ENCODE measurements at regions not wholly inside any gene's neighbourhood (a gene's known extent, or its start where the extent isn't known, plus 50 kb on each side); places are given as distances from the start of the nearest gene placed in this dataset.
A peak's percentile ranks its signal among the peaks of the same experiment; 100 is the strongest.

DNA sequence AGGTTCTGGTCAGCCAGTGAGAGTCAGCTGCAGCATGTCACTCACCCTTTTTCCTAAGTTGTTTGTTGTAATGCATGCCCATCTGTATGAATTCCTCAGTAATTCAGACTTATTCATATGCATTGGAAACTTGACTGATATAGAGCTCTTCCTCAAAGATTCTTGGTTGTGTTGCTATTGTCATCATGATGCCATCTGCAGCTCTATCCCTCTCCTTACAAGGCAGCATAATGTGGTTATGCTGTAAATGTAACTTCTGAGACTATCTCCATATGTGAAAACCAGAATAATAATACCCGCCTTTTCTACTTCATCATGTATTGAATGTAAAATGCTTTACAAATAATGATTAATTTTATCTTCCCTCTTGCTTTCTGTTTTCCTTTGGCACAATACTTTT is 252.6 kb upstream of the MTPN start:
- intact Hi-C loops (cut with DNase I, micrococcal nuclease) = no loop called here
- no peaks in the 10 kb centered on the region for H3K4me1 ChIP-seq (ENCODE audit: low read depth)
- H3K4me3 ChIP-seq = no peak overlapping the region
- ATAC-seq (no peak), DNase-seq (no peak)
- H3K9me3 ChIP-seq = peaks cover 14% of the 10 kb centered on the region
- no peaks in the 10 kb centered on the region for H3K36me3 ChIP-seq (ENCODE audit: low read depth)
- TF ChIP-seq, protein P1, sequence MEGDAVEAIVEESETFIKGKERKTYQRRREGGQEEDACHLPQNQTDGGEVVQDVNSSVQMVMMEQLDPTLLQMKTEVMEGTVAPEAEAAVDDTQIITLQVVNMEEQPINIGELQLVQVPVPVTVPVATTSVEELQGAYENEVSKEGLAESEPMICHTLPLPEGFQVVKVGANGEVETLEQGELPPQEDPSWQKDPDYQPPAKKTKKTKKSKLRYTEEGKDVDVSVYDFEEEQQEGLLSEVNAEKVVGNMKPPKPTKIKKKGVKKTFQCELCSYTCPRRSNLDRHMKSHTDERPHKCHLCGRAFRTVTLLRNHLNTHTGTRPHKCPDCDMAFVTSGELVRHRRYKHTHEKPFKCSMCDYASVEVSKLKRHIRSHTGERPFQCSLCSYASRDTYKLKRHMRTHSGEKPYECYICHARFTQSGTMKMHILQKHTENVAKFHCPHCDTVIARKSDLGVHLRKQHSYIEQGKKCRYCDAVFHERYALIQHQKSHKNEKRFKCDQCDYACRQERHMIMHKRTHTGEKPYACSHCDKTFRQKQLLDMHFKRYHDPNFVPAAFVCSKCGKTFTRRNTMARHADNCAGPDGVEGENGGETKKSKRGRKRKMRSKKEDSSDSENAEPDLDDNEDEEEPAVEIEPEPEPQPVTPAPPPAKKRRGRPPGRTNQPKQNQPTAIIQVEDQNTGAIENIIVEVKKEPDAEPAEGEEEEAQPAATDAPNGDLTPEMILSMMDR (IDR thresholded peaks at IDR 0.05) = no peak

DNA sequence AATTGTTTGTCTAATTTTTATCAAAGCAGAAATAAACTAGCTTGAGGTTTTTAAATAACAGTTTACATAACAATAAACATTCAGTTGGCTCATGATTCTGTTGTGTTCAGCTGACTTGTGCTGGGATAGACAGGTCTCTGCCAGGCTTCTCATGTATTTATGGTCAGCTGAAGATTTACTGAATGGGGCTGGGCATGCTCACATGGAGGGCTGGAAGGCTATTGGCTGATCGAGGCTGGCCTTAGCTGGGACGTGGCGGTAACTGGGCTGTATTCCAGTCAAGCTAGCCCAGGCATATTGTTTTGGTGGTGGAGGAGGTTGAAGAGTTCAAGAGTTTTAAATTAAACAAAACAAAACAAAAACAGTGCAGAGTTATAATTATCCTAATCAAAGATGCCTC is 251.0 kb upstream of the MTPN start:
- intact Hi-C loops (cut with DNase I, micrococcal nuclease) = no loop called here
- TF ChIP-seq, protein P1 (IDR thresholded peaks at IDR 0.05) = no peak

DNA sequence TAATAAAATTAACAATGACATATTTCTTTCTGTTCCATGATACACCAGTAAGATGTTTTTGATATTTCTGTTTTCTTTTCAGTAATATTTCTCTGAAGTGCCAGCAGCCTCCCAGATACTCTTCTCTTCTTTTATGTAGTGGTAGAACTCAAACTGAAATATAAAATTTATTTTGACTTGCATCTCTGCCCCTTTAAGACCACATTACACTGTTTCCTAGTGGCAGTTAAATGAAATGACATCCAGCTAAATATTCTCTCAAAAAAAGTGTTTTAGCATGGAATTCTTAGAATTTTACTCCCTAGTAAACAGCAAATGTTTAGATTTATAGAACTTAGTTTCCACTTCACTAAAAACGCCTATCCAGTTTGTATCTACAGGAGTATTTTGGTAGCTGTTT is 237.2 kb upstream of the MTPN start:
- TF ChIP-seq, protein P1 (IDR thresholded peaks at IDR 0.05) = no peak
- H3K4me1 ChIP-seq (ENCODE audit: low read depth) = no peaks in the 10 kb centered on the region
- H3K9me3 ChIP-seq = peaks cover 8% of the 10 kb centered on the region
- DNase-seq (no peak), ATAC-seq (no peak)
- intact Hi-C loops (cut with DNase I, micrococcal nuclease) = no loop called here
- H3K4me3 ChIP-seq = no peak overlapping the region
- no peaks in the 10 kb centered on the region for H3K36me3 ChIP-seq (ENCODE audit: low read depth)

More for the DNA sequence above, 251.0 kb upstream of the MTPN start:
- Histone ChIP-seq H3K36me3 (ENCODE audit: low read depth) (no peaks in the 10 kb centered on the region), H3K4me1 (ENCODE audit: low read depth) (no peaks in the 10 kb centered on the region), H3K4me3 (no peak overlapping the region), H3K9me3 (peaks cover 10% of the 10 kb centered on the region)
- DNase-seq = peak in 2 of 3 donors; percentile 2 to 24
- ATAC-seq = no peak

DNA sequence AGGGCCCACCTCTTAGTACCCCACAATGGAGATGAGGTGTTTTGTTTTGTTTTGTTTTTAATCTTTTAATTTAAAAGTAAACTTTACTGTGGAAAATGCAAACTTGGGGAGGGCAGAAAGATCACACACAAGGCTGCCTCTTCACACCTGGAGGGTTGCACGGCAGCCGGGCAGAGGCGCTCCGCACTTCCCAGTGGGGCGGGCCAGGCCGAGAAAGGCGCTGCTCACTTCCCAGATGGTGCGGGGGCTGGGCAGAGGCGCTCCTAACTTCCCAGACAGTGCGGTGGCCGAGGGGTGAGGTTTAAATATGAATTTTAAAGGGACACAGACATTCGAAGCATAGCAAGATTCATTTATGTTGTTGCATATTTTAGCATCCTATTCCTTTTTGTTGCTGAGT is 235.9 kb upstream of the MTPN start:
- intact Hi-C loops (cut with DNase I, micrococcal nuclease) = no loop called here

DNA sequence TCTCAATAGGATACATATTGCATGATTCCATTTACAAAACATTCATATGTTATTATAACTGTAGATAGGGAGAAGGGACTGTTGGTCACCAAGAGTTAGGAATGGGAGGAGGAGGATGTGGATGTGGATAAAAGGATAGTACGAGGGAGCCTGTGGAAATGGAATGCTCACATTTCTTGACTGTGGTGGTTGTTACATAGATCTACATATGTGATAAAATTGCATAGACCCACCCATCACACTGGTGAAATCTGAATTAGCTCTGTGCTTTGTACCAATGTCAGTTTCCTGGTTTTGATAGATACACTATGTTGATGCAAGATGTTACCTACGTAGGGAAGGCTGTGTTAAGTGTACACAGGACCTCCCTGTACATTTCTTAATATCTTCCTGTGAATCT is 233.5 kb upstream of the MTPN start:
- Histone ChIP-seq H3K9me3 (no peaks in the 10 kb centered on the region), H3K4me3 (no peak overlapping the region), H3K4me1 (ENCODE audit: low read depth) (no peaks in the 10 kb centered on the region), H3K36me3 (ENCODE audit: low read depth) (no peaks in the 10 kb centered on the region)
- ATAC-seq (no peak), DNase-seq (no peak)
- TF ChIP-seq, protein P1 (IDR thresholded peaks at IDR 0.05) = no peak
- intact Hi-C loops (cut with DNase I, micrococcal nuclease) = no loop called here

More for the DNA sequence above, 235.9 kb upstream of the MTPN start:
- TF ChIP-seq, protein P1 (IDR thresholded peaks at IDR 0.05) = no peak
- DNase-seq (no peak), ATAC-seq (no peak)
- H3K9me3 ChIP-seq = peaks cover 8% of the 10 kb centered on the region
- H3K36me3 ChIP-seq (ENCODE audit: low read depth) = no peaks in the 10 kb centered on the region
- no peaks in the 10 kb centered on the region for H3K4me1 ChIP-seq (ENCODE audit: low read depth)
- H3K4me3 ChIP-seq = no peak overlapping the region

DNA sequence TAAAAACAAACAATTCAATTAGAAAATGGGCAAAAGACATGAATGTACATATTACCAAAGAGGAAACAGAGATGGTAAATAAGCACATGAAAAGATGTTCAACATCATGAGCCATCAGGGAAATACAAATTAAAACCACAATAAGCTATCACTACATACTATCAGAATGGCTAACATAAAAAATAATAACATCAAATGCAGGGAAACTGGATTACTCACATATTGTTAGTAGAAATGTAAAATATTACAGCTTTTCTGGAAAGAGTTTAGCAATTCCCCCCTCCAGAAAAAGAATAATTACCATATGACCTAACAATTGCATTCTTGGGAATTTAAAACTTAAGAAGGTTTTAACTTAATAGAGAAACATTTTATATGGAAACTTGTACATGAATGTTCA is 232.9 kb upstream of the MTPN start:
- DNase-seq = no peak
- Histone ChIP-seq H3K4me3 (no peak overlapping the region), H3K36me3 (ENCODE audit: low read depth) (no peaks in the 10 kb centered on the region), H3K9me3 (no peaks in the 10 kb centered on the region), H3K4me1 (ENCODE audit: low read depth) (no peaks in the 10 kb centered on the region)
- intact Hi-C loops (cut with DNase I, micrococcal nuclease) = no loop called here
- TF ChIP-seq, protein P1 (IDR thresholded peaks at IDR 0.05) = no peak
- no peak for ATAC-seq

Data from mucosa of descending colon (tissue), 3 donors.